HG03066 (cell line): ENCODE measurements at regions not wholly inside any gene's neighbourhood (a gene's known extent, or its start where the extent isn't known, plus 50 kb on each side); places are given as distances from the start of the nearest gene placed in this dataset.
"Not testable (repeated sequence)": the region's sequence is repeated elsewhere in the genome, so short reads cannot be mapped to it uniquely, and the experiment has no call there.

ENCODE experiments used
- ATAC-seq: cut with Tn5 transposase; IDR thresholded peaks from one replicate; pipeline ENCODE4 v1.9.1; 2021; ENCODE audit warnings: low read depth; ENCODE audit not compliant: unreplicated experiment

DNA sequence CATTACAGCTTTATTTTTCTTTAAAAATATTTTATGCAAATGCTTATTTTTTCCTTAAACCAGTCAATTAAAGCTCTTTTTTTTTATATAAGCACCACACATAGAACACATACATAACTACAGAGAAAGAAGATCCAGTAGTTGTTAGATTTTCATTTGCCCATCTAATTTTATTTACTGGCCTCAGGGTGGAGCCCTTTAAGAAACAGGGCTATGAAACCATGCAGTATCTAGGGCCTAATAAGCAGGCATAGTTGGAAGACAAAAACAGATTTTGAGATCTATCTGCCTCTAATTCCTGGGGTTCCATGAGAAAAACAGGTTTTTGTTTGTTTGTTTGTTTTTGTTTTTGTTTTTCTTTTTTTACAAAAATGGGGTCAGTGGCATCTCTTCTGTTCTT lies 120.6 kb downstream of the BCHE start:
- ATAC-seq, result no peak

DNA sequence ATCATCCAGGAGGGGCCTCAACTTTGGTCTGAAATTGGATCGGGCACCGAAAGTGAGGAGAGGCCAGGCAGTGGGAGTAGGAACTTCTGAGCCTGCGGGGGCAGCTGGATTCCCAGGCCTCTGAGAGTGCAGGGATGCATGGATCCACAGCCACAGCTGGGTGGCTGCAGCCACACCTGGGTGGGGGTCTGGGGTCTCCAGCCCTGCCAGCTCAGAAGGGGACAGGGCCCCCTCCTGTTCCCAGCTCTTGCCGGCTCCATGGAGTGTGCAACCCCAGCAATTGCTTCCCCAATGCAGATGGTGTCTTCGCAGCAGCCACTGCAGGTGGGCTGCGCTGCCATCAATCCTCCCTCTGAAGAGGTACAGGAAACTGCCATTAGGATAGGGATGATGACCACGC lies 123.7 kb downstream of the BCHE start:
- ATAC-seq, result no peak

DNA sequence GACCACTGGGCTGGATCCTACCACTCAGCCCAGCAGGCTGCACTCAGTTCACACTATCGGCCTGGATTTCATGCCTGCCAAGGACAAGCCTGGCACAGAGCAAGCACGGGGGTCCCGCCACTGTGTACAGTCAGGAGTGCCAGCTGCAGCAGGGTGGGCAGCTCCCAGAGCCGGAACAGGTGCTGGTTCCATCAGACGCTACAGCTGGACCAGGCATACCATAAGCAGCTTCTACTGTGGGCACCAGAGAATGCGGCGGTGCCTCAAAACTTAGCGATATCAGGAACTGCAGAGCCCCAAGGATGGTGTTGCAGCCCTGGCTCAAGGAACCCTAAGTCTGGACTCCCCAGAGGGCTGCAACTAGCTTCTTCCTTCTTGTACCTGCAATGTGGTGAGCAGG lies 124.8 kb downstream of the BCHE start:
- ATAC-seq, result no peak

DNA sequence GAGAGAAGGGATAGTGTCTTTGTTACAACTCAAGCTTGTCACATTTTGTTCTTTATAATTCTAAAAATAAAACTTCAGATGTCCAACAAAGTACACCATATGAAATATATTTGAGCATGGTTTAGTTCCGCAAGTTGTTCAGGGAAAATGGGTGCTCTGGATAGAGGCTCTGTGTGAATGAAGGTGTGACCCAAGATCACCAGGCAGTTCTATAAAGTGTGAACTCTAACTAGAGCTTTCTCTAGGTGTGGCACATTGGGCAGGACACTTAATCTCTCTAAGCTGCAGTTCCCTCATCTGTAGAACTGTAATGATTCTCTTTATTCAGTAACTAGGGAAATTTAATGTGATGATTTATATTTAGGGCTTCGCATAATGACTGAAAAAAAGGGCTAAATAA lies 139.3 kb downstream of the BCHE start:
- ATAC-seq, result no peak

DNA sequence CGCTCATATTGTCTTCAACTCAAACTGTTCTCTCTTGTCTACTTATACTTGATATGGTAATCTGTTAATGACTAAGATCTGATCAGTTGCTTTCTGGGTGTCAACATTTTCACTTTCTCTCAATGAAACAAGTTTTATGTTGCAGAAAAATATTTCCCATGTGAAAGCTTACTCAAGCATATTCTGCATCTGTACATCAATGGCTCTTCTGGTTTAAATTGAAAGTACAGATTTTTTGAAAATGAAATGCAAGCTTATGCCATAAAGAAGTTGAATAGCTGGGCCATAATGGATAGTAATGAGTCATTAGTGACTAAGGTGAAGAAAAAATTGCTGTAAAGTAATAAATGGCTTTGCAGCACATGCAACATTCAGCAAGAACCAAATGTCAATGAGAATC lies 140.7 kb downstream of the BCHE start:
- no peak for ATAC-seq

DNA sequence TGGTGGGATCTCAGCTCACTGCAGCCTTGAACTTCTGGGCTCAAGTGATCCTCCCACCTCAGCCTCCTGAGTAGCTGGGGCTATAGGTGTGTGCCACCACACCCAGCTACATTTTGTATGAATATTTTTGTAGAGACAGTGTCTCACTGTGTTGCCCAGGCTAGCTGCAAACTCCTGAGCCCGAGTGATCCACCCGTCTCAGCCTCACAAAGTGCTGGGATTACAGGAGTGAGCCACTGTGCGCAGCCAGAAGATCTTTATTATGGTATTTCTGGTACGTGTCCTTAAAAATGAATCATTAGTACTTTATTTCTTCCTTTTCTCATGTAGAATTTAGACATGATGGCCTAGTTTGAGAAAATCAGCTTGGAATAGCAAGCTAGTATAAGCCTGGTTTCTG lies 153.3 kb downstream of the BCHE start:
- no peak for ATAC-seq

DNA sequence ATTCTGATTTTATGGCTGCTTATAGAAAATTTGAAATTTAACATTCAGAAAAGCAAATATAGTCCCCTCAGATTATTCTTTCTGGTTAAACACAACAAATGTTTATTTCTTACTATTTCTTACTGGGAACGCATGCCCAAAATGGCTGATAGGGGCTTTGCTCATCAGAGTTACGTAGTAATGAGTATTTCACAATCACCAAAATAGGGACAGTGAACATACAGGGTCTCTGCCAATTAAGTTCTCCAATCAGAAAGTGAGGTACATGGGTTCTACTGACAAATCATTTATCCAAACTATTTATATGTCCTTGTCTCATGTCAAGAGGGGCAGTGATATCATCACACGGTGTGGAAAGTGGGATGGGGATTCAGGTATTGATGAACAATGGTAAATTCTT lies 154.5 kb downstream of the BCHE start:
- ATAC-seq, result no peak

DNA sequence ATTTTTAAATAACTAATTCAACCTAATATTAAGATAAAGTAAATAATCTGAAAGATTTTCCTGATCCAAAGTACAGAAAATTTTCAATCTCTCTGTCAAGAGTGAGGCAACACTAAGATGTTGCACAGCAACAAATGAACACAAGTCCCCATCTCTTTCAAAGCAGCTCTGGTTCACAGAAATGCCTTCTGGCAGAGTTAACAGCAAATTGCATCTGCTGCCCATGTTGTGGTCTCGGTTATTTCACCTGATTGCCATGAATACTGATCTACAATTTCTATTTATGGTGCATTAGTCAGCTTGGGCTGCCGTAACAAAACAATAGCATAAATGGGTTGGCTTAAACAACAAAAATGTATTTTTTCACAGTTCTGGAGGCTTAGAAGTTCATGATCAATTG lies 167.3 kb downstream of the BCHE start:
- ATAC-seq, result no peak

DNA sequence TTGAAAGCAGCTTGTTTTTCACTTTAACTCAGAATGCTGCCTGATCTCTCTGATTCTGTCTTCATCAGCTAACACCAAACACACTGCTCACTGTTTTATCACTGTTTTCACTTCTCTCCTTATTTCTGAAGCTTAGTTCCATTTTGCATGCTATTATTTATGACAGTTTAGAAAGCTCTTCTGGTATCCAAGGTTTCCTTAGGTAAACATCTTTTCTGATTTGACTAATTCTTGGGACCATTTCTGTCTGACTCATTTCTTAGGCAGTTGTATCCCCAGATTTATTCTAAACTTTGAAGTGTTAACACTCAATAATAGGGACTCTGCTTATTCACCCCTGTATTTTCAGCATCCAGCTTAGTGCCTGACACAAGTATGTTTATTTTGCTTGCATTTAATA lies 167.7 kb downstream of the BCHE start:
- no peak for ATAC-seq

DNA sequence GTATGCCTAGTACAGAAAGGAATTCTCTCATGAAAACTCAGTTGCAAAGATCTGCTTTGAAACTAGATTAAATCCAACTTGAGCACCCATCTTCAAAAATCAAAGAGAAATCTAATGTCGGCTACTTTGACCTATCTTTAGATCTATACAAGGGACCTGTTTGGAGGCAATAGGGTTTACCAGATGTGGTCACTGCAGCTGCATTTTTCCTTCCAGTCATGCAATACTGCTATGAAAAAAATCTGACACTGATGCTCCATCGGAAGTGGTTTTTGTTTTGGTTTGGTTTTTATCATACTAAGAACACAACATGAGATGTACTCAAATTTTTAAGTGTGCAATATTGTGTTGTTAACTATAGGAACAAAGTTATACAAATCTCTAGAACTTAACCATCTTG lies 169.5 kb downstream of the BCHE start:
- ATAC-seq, result no peak

DNA sequence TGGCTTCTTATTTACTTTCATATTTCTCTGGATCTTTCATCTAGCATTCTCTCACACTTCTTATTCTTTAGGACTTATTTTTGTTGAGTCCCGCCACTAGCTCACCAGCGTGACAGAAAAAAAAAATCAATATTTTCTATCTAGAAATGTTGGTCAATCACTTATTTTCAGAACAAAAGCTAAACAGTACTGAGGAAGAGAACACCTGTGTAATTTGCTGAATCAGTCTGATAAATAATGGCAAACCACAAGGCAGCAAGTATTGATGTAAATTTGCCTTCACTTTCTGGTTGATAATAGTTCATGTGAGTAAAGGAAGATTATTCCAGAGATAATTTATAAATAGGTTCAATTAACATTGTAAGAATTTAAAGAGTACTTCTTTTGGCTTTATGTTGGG lies 179.2 kb downstream of the BCHE start:
- ATAC-seq, result no peak

DNA sequence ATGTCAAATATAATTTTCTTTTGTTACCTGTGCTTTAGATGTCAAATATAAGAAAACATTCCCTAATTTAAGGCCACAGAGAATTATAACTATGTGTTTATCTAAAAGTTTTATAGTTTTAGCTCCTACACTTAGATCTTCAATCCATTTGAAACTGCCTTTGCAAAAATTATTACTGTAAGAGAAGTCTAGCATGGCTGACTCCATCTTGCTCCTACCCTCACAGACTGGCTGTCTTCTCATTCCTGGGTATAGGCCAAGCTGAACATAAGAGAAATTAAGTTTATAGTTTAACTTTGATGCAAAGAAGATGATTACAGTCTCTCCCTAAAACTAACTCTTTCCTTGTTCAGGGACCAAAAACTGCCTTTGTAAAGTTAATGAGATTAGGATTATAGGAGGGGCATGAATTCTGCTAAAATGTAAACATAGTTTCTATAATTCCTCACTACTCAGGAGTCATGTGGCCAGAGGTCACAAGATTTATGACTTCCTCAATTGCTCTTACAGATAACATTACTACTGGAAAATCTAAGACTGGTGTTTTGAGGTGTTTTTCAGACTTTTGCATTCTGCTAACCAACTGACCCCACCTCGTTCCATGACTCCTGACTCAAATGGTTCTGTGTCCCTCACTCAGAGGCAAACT lies 184.0 kb downstream of the BCHE start:
- no peak for ATAC-seq

DNA sequence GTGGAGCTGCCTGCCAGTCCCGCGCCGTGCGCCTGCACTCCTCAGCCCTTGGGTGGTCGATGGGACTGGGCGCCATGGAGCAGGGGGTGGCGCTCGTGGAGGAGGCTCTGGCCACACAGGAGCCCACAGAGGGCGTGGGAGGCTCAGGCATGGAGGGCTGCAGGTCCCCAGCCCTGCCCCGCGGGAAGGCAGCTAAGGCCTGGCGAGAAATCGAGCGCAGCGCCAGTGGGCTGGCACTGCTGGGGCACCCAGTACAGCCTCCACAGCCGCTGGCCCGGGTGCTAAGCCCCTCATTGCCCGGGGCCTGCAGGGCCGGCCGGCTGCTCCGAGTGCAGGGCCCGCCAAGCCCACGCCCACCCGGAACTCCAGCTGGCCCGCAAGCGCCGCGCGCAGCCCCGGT lies 187.9 kb downstream of the BCHE start:
- not testable (repeated sequence) for ATAC-seq

DNA sequence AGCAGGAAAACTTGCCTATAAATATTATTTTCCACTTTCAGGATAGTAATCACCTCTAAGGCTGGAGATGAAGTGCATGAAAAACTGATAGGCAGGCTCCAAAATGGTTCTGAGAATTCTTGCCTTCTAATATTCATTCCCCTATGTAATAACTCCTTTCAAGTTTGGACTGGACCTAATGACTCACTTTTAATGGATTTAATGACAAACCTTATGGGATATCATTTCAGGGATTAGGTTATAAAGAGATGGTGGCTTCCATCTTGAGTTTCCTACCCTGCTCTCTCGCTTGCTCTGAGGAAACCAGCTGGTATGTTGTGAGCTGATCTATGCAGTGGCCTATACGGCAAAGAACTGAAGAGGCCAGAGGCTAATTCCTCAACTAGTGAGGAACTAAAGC lies 192.0 kb downstream of the BCHE start:
- ATAC-seq, result no peak

DNA sequence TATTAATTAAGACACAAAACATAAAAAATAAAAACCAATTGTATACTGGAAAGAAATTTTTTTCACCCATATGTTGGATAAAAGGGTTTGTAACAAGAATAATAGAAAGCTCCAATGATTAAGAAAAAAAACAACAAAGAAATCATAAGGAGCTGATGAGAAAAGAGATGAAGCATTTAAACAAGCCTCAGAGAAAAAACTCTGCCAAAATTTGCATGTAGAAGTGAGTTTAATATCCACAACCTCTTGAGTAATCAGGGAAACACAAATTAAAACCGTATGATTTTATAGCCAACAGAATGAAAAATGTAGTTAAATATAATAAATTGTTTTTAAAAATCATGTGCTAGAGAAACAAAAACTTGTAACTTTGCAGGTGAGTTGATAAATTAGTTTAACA lies 192.9 kb downstream of the BCHE start:
- no peak for ATAC-seq

DNA sequence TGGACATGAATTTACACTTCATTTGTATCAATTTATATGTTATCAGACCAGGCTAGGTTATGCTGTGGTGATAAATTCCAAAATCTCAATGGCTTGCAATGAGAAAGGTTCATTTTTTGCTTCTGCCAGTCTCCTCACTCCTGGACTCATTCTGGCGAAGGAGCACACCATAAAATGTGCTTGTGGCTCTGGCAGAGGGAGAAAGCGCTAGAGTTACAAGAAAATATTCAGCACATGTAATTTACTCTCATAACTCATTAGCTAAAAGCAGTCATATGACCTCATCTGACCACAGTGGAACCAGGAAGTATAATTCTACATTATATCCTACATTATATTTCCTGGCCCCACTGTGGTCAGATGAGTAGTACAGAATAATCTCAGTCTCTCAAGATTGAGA lies 193.8 kb downstream of the BCHE start:
- ATAC-seq, result no peak

DNA sequence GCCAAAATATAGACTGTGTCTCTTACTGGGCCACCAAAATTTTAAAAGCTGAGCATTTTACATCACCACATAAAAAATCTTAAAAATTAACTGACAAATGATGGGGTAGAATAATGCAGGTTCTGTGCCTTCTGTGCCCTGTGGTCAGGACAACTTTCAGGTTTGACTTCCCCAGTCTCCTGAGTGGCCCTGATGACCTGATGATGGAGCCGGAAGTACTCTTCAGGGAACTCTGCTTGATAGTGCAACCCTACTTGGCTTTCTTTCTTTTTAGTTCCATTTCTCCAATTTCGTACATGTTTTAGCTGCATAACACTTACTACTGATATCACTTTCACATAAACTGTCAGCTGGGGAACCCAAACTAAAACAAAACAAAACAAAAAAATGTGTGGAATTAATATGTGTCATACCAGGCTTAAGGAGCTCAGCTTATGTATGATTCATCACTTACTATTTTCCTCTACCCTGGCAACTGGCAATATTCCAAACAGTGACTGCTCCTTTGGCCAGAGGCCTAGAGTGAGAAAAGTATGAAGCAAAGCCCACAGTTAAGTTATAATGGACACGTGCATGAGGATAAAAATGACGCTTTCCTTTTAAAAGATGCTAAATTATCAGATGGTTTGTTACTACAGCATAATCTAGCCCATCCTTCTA lies 194.3 kb downstream of the BCHE start:
- ATAC-seq, result no peak

DNA sequence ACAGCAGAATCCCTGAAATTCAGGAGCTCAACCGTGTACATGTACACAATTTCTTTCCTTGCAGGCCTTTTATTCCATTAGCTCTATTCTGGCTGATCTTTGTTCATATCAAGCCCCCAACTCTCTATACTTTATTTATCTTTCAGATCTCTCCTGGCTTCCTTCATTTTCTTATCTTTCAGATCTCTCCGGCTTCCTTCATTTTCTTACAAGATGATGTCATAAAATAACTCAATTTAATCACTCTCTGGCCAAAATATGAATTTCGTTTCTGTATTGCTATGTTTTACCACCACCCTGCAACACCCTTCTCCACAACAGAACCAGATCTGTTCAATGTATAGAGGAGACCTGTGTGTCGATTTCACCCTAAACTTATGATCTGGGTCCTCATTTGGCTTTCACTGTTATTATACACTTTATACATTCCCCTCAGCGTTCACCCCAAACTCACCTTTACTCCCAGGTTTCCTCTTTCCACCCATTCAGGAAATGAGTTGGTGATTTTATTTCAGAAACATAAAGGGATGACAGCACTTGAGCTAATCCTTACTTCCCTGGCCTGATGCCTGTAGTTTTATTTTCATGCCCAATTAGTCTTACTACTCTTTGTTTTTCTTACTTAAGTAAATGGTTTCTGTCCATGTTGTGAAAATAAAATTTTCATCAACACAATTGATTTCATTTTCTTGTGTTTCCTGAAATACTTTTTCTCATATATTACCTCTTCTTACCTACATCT lies 195.5 kb downstream of the BCHE start:
- no peak for ATAC-seq

DNA sequence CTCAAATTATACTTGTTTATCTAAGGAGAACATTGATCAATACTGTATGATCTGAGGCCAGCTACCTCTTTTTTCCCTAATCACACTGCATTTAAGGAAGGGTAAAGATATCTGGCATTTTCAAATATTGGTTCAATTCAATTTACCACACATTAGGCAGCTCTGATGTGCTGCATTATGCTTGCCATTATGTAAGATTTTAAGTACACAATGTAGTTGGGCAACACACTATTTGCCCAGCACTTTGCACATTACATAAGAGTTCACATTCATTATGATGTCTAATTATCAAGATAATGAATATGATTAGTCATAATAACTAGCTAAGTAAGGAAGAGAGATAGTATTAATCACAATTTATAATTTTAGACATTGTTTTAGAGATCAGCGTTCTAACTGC lies 196.3 kb downstream of the BCHE start:
- ATAC-seq, result no peak

DNA sequence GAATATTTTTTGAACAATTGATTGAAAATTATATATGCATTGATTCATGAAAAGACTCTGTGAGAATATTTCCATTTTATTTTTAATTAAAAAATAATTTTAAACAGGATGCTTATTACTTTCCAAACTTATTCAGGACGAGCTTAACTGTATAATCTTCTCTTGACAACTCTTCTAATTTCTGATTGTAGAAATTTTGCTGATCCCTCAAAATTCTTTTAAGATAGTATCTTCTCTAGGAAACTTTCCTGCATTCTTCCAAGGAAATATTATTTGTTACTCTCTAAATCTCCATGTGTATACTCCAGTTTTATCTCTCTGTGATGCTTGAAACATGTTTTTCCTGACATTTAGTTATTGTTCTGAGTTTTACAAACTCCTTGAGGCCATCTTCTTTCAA lies 197.2 kb downstream of the BCHE start:
- ATAC-seq, result no peak

DNA sequence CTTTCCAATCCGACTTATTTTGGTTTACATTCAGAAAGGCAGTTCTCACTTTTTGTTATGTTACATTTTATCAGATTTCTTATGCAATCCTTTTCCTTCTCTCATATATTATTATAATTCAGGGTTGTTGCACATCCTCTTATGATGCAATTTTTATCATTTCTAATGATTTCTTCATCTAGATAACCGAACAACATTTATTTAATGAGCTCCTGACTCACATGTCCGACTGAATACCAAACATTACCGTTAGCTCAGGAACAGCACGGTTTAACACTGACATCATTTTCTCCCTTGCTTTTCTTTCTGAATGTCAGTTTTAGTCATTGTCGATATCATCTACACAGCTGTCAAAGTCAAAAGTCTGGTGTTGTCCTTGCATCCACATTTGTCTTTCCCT lies 199.2 kb downstream of the BCHE start:
- no peak for ATAC-seq

DNA sequence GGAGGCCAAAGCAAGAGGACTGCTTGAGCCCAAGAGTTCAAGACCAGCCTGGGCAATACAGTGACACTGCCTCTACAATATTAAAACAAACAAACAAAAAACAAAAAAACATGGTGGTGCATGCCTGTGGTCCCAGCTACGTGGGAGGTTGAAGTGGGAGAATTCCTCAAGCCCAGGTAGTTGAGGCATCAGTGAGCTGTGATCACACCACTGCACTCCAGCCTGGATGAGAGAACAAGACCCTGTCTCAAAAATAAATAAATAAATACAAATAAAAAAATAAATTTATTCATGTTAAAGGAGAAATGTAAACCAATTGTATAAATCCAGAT lies 200.6 kb downstream of the BCHE start:
- no peak for ATAC-seq
